HCT116 (cell line): ENCODE measurements at regions not wholly inside any gene's neighbourhood (a gene's known extent, or its start where the extent isn't known, plus 50 kb on each side); places are given as distances from the start of the nearest gene placed in this dataset.

Experiments
- ATAC-seq: fragments of 200-7000 bp; cut with Tn5 transposase; 2 replicates; pipeline ENCODE4 v1.9.1; 2020; ENCODE audit warnings: mild to moderate bottlenecking, moderate library complexity
- BruUV-seq: library from RNA; stranded (reverse); fragments of 400-500 nt; replicated peaks from 2 replicates; lab custom pipeline; 2021; lab: Mats Ljungman, UMichigan
- CTCF ChIA-PET: fragments of 300-600 bp; sonication (Branson Sonifier 250); formaldehyde crosslinking; loops from one replicate; lab custom pipeline; 2021; ENCODE audit warnings: antibody characterized with exemption; lab: Charles Lee
- POLR2A ChIA-PET: fragments of 300-600, 350-600 bp; sonication (Branson Sonifier 250); formaldehyde crosslinking; loops from one replicate; lab custom pipeline; 2021; ENCODE audit warnings: antibody characterized with exemption; lab: Charles Lee
- RAD21 ChIA-PET, 2 experiments: fragments of 300-600 bp; sonication (Branson Sonifier 250); formaldehyde crosslinking; loops; one replicate each; lab custom pipeline; 2023; ENCODE audit warnings: low total read pairs in 2 of 2; ENCODE audit not compliant: uncharacterized antibody in 2 of 2, unreplicated experiment in 2 of 2, low non-redundant PET in 1 of 2; lab: Charles Lee
- DNase-seq: peaks from one replicate; pipeline ENCODE4 v3.0.0-alpha.2; 2010; ENCODE audit warnings: low read depth, low spot score
- H2AFZ ChIP-seq: fragments of 200-600 bp; shearing (Covaris generic), sonication (generic); 2 replicates; pipeline ENCODE4 v1.6.1; 2017; ENCODE audit warnings: low read depth, mixed run types, mixed read lengths, antibody characterized with exemption, low read length; ENCODE audit not compliant: poor library complexity, severe bottlenecking
- H3K27ac ChIP-seq: 2 replicates; pipeline ENCODE4 v1.5.1; 2012; ENCODE audit warnings: low read depth, low read length
- H3K27me3 ChIP-seq: fragments of 200-600 bp; sonication (generic); 2 replicates; pipeline ENCODE4 v1.6.1; 2016; ENCODE audit warnings: mixed run types, low read length, mixed read lengths; ENCODE audit not compliant: insufficient read depth
- H3K36me3 ChIP-seq, 2 experiments: fragments of 200-500 bp in 1 of 2; fragments of 200-600 bp in 1 of 2; sonication (Bioruptor generic) in 1 of 2; sonication (generic) in 1 of 2; 2 replicates each; pipeline versions ENCODE4 v1.5.1 to v1.6.1; 2014 to 2016; ENCODE audit warnings: low read length in 2 of 2, inconsistent platforms in 1 of 2, mixed read lengths in 1 of 2, mixed run types in 1 of 2; ENCODE audit not compliant: insufficient read depth in 2 of 2, control insufficient read depth in 1 of 2
- H3K4me1 ChIP-seq, 2 experiments: fragments of 200-600 bp in 1 of 2; sonication (generic) in 1 of 2; 2 replicates each; pipeline versions ENCODE4 v1.5.1 to v1.6.1; 2012 to 2017; ENCODE audit warnings: low read length in 2 of 2, inconsistent platforms in 1 of 2, mild to moderate bottlenecking in 1 of 2, mixed read lengths in 1 of 2, mixed run types in 1 of 2, moderate library complexity in 1 of 2; ENCODE audit not compliant: insufficient read depth in 2 of 2, control insufficient read depth in 1 of 2
- H3K4me2 ChIP-seq: fragments of 200-600 bp; sonication (generic); 2 replicates; pipeline ENCODE4 v1.6.1; 2017; ENCODE audit warnings: mixed run types, low read length, mixed read lengths
- H3K4me3 ChIP-seq, 2 experiments: fragments of 200-600 bp in 1 of 2; sonication (generic) in 1 of 2; replicated peaks in 1 of 2; 2 replicates each; pipeline ENCODE4 v1.5.1; 2011 to 2016; ENCODE audit warnings: low read length in 2 of 2, control low read depth in 1 of 2, low read depth in 1 of 2, mild to moderate bottlenecking in 1 of 2, mixed read lengths in 1 of 2, mixed run types in 1 of 2
- H3K79me2 ChIP-seq: fragments of 200-600 bp; sonication (generic); 2 replicates; pipeline ENCODE4 v1.6.1; 2017; ENCODE audit warnings: mild to moderate bottlenecking, mixed run types, low read length, moderate library complexity, mixed read lengths; ENCODE audit not compliant: insufficient read depth
- H3K9ac ChIP-seq: fragments of 200-600 bp; sonication (generic); 2 replicates; pipeline ENCODE4 v1.6.1; 2016; ENCODE audit warnings: low read length, mixed read lengths
- H3K9me2 ChIP-seq: fragments of 200-600 bp; sonication (generic), shearing (Covaris generic); 2 replicates; pipeline ENCODE4 v1.6.1; 2017; ENCODE audit warnings: mixed run types, mild to moderate bottlenecking, moderate library complexity; ENCODE audit not compliant: insufficient read depth
- H3K9me3 ChIP-seq, 2 experiments: fragments of 200-500 bp in 1 of 2; fragments of 200-600 bp in 1 of 2; sonication (Bioruptor generic) in 1 of 2; sonication (generic) in 1 of 2; 2 replicates each; pipeline ENCODE4 v1.6.1; 2014 to 2017; ENCODE audit warnings: low read length in 2 of 2, mixed read lengths in 2 of 2, inconsistent platforms in 1 of 2, low read depth in 1 of 2, mild to moderate bottlenecking in 1 of 2, mixed run types in 1 of 2, moderate library complexity in 1 of 2; ENCODE audit not compliant: control insufficient read depth in 1 of 2, insufficient read depth in 1 of 2
- H4K20me1 ChIP-seq: fragments of 200-600 bp; sonication (generic), shearing (Covaris generic); 2 replicates; pipeline ENCODE4 v1.6.1; 2017; ENCODE audit warnings: mixed run types, mild to moderate bottlenecking, moderate library complexity; ENCODE audit not compliant: insufficient read depth
- CEBPB ChIP-seq: IDR thresholded peaks from 2 replicates; pipeline ENCODE4 v1.6.1; 2012; ENCODE audit warnings: low read depth
- CTCF ChIP-seq, 3 experiments: fragments of 200-600 bp in 1 of 3; sonication (generic) in 1 of 3; IDR thresholded peaks in 2 of 3; conservative IDR thresholded peaks in 1 of 3; 2 replicates each; pipeline ENCODE4 v1.5.1; 2012 to 2017; ENCODE audit warnings: low read depth in 2 of 3, low read length in 2 of 3, antibody characterized with exemption in 1 of 3, borderline replicate concordance in 1 of 3, control low read depth in 1 of 3, mild to moderate bottlenecking in 1 of 3, mixed read lengths in 1 of 3, mixed run types in 1 of 3, moderate library complexity in 1 of 3; ENCODE audit not compliant: insufficient read depth in 1 of 3
- EGR1 ChIP-seq: IDR thresholded peaks from 2 replicates; pipeline ENCODE4 v1.6.1; 2012; ENCODE audit warnings: low read depth
- ELF1 ChIP-seq: IDR thresholded peaks from 2 replicates; pipeline ENCODE4 v1.6.1; 2012; ENCODE audit warnings: low read depth, borderline replicate concordance
- FOSL1 ChIP-seq: IDR thresholded peaks from 2 replicates; pipeline ENCODE4 v1.6.1; 2012; ENCODE audit warnings: low read depth
- JUND ChIP-seq: IDR thresholded peaks from 2 replicates; pipeline ENCODE4 v1.6.1; 2012
- TCF7L2 ChIP-seq: IDR thresholded peaks from 2 replicates; pipeline ENCODE4 v1.7.0; 2011; ENCODE audit warnings: borderline replicate concordance, inconsistent platforms; ENCODE audit not compliant: insufficient read depth, insufficient read length; ENCODE audit errors: extremely low read depth
- ZBTB33 ChIP-seq: IDR thresholded peaks from 2 replicates; pipeline ENCODE4 v1.6.1; 2011; ENCODE audit warnings: mild to moderate bottlenecking, low read length, moderate library complexity; ENCODE audit not compliant: insufficient replicate concordance; ENCODE audit errors: extremely low read depth
- intact Hi-C: fragments of 100-400 bp; cut with micrococcal nuclease; formaldehyde crosslinking; loops from 2 replicates; pipeline ENCODE4 v1.10.0; 2022

- TF ChIP-seq TCF7L2 = no peak
- no peak for TF ChIP-seq CEBPB
- no peak for TF ChIP-seq CTCF (IDR thresholded peaks at IDR 0.05 in 2 of 3, conservative IDR thresholded peaks at IDR 0.05 in 1 of 3; ENCODE audit: borderline replicate concordance in 1 of 3, insufficient read depth in 1 of 3, low read depth in 2 of 3, low read length in 2 of 3)
- no peak for TF ChIP-seq JUND
- no peak for TF ChIP-seq ZBTB33
- no peak for TF ChIP-seq ELF1
- no peak for TF ChIP-seq EGR1
- no peak for TF ChIP-seq FOSL1
- peaks cover 11 to 32% of the 10 kb centered on the region in 2 experiments for H3K4me1 ChIP-seq
- ChIA-PET POLR2A (interaction anchor here (0.7 kb wide), 1 partner anchor 1165 kb away, joined by 3 read pairs; no protein-coding TSS in a partner anchor), RAD21 (no interaction called here), CTCF (no interaction called here)
- no peaks in the 10 kb centered on the region for H3K9me3 ChIP-seq
- H3K27ac ChIP-seq = no peak overlapping the region
- H4K20me1 ChIP-seq = no peaks in the 10 kb centered on the region
- DNase-seq (no peak), ATAC-seq (no peak)
- H3K4me3 ChIP-seq = no peak overlapping the region
- H3K9me2 ChIP-seq = no peaks in the 10 kb centered on the region
- no peak overlapping the region for H2AFZ ChIP-seq
- BruUV-seq = no TSS peak
- H3K4me2 ChIP-seq = no peak overlapping the region
- no peak overlapping the region for H3K9ac ChIP-seq
- H3K36me3 ChIP-seq = no peaks in the 10 kb centered on the region
- no peaks in the 10 kb centered on the region for H3K27me3 ChIP-seq
- no peaks in the 10 kb centered on the region for H3K79me2 ChIP-seq
- intact Hi-C loops = no loop called here
Measured at GRCh38 chr9:81387360-81388106, 301.8 kb downstream of the TLE1 start.
